Fibroblast of skin of abdomen (primary cell): ENCODE measurements at regions not wholly inside any gene's neighbourhood (a gene's known extent, or its start where the extent isn't known, plus 50 kb on each side); places are given as distances from the start of the nearest gene placed in this dataset.

Experiments
- DNase-seq: peaks from one replicate; pipeline ENCODE4 v3.0.0-alpha.2; 2013

GRCh38 chr6:166009385-166010031 lies 158.1 kb downstream of the TBXT start:
- no peak for DNase-seq

GRCh38 chr6:166008441-166009369 lies 158.9 kb downstream of the TBXT start:
- peak; percentile 76 for DNase-seq

GRCh38 chr6:166007349-166008263 lies 160.0 kb downstream of the TBXT start:
- peak; percentile 74 for DNase-seq

GRCh38 chr6:166006900-166007301 lies 160.8 kb downstream of the TBXT start:
- no peak for DNase-seq

GRCh38 chr6:166005944-166006899 lies 161.4 kb downstream of the TBXT start:
- DNase-seq = peak; percentile 88

GRCh38 chr6:166005401-166005943 lies 162.2 kb downstream of the TBXT start:
- DNase-seq = peak; percentile 48

GRCh38 chr6:166004876-166005275 lies 162.8 kb downstream of the TBXT start:
- no peak for DNase-seq

- no peak for DNase-seq
These were observed 163.2 kb downstream of the TBXT start for GRCh38 chr6:166004471-166004870.

GRCh38 chr6:166003569-166003968 lies 164.1 kb downstream of the TBXT start:
- peak; percentile 56 for DNase-seq

- DNase-seq = no peak
These were observed 166.3 kb downstream of the TBXT start for GRCh38 chr6:166001359-166001758.

GRCh38 chr6:165999279-165999678 lies 168.4 kb downstream of the TBXT start:
- DNase-seq = no peak

GRCh38 chr6:165998072-165998471 lies 169.6 kb downstream of the TBXT start:
- DNase-seq = no peak

GRCh38 chr6:165991341-165991740 lies 176.3 kb downstream of the TBXT start:
- no peak for DNase-seq

GRCh38 chr6:165990216-165990615 lies 177.4 kb downstream of the TBXT start:
- DNase-seq = no peak

GRCh38 chr6:165988757-165989456 lies 178.7 kb downstream of the TBXT start:
- no peak for DNase-seq

GRCh38 chr6:165988302-165988756 lies 179.3 kb downstream of the TBXT start:
- no peak for DNase-seq

GRCh38 chr6:165987483-165988301 lies 180.0 kb downstream of the TBXT start:
- DNase-seq = peak; percentile 70

- no peak for DNase-seq
These were observed 180.7 kb downstream of the TBXT start for GRCh38 chr6:165986914-165987482.

- no peak for DNase-seq
These were observed 181.2 kb downstream of the TBXT start for GRCh38 chr6:165986311-165986913.
